Activated CD4-positive, alpha-beta memory T cell treated with anti-CD3 and anti-CD28 coated beads, Interleukin-2, amount 10 ng/mL, durations not matched to agents 7 days and 5 days (primary cell): ENCODE measurements at regions not wholly inside any gene's neighbourhood (a gene's known extent, or its start where the extent isn't known, plus 50 kb on each side); places are given as distances from the start of the nearest gene placed in this dataset.

Experiments
- CTCF ChIA-PET: fragments of 350-600 bp; sonication (Branson Sonifier 250); formaldehyde crosslinking; loops from one replicate; lab custom pipeline; 2021; ENCODE audit warnings: antibody characterized with exemption, inconsistent platforms; lab: Charles Lee
- POLR2A ChIA-PET: fragments of 350-600 bp; sonication (Branson Sonifier 250); formaldehyde crosslinking; loops from one replicate; lab custom pipeline; 2021; ENCODE audit warnings: antibody characterized with exemption; lab: Charles Lee
- DNase-seq: peaks from one replicate; pipeline ENCODE4 v3.0.0-alpha.2; 2020
- H3K27ac Mint-ChIP-seq: one replicate; pipeline ENCODE4 v1.8.0; 2021; ENCODE audit warnings: mild to moderate bottlenecking, mixed read lengths
- H3K27me3 Mint-ChIP-seq: one replicate; pipeline ENCODE4 v1.8.0; 2021; ENCODE audit warnings: mixed read lengths
- H3K36me3 Mint-ChIP-seq: one replicate; pipeline ENCODE4 v1.8.0; 2021; ENCODE audit warnings: low read depth, mixed read lengths
- H3K4me1 Mint-ChIP-seq: one replicate; pipeline ENCODE4 v1.8.0; 2021; ENCODE audit warnings: mixed read lengths
- H3K4me3 Mint-ChIP-seq: one replicate; pipeline ENCODE4 v1.8.0; 2021; ENCODE audit warnings: mild to moderate bottlenecking, mixed read lengths
- H3K9me3 Mint-ChIP-seq: one replicate; pipeline ENCODE4 v1.8.0; 2021; ENCODE audit warnings: mixed read lengths

- Mint-ChIP-seq H3K4me3 (no peak overlapping the region), H3K27ac (no peak overlapping the region), H3K4me1 (no peaks in the 10 kb centered on the region), H3K36me3 (no peaks in the 10 kb centered on the region), H3K27me3 (no peaks in the 10 kb centered on the region), H3K9me3 (peaks cover 8% of the 10 kb centered on the region)
- CTCF ChIA-PET = no interaction called here
- no peak for DNase-seq
- POLR2A ChIA-PET = no interaction called here
Observed at GRCh38 chr2:51597086-51597485, 565.2 kb upstream of the NRXN1 start.

GRCh38 chr2:51595836-51596235, 563.9 kb upstream of the NRXN1 start:
- Mint-ChIP-seq H3K9me3 (peaks cover 7% of the 10 kb centered on the region), H3K27ac (no peak overlapping the region), H3K36me3 (no peaks in the 10 kb centered on the region), H3K27me3 (no peaks in the 10 kb centered on the region), H3K4me1 (no peaks in the 10 kb centered on the region), H3K4me3 (no peak overlapping the region)
- ChIA-PET POLR2A (no interaction called here), CTCF (no interaction called here)
- DNase-seq = no peak

GRCh38 chr2:51581636-51582267, 549.8 kb upstream of the NRXN1 start:
- H3K36me3 Mint-ChIP-seq = no peaks in the 10 kb centered on the region
- H3K27ac Mint-ChIP-seq = no peak overlapping the region
- H3K4me1 Mint-ChIP-seq = no peaks in the 10 kb centered on the region
- DNase-seq = no peak
- no peaks in the 10 kb centered on the region for H3K27me3 Mint-ChIP-seq
- POLR2A ChIA-PET = no interaction called here
- no peak overlapping the region for H3K4me3 Mint-ChIP-seq
- peaks cover 12% of the 10 kb centered on the region for H3K9me3 Mint-ChIP-seq
- CTCF ChIA-PET = no interaction called here

GRCh38 chr2:51579412-51579811, 547.5 kb upstream of the NRXN1 start:
- H3K4me3 Mint-ChIP-seq = no peak overlapping the region
- ChIA-PET CTCF (no interaction called here), POLR2A (no interaction called here)
- H3K27me3 Mint-ChIP-seq = no peaks in the 10 kb centered on the region
- peaks cover 5% of the 10 kb centered on the region for H3K9me3 Mint-ChIP-seq
- no peaks in the 10 kb centered on the region for H3K4me1 Mint-ChIP-seq
- H3K36me3 Mint-ChIP-seq = no peaks in the 10 kb centered on the region
- H3K27ac Mint-ChIP-seq = no peak overlapping the region
- DNase-seq = no peak

GRCh38 chr2:51575181-51575580, 543.2 kb upstream of the NRXN1 start:
- CTCF ChIA-PET = no interaction called here

DNA sequence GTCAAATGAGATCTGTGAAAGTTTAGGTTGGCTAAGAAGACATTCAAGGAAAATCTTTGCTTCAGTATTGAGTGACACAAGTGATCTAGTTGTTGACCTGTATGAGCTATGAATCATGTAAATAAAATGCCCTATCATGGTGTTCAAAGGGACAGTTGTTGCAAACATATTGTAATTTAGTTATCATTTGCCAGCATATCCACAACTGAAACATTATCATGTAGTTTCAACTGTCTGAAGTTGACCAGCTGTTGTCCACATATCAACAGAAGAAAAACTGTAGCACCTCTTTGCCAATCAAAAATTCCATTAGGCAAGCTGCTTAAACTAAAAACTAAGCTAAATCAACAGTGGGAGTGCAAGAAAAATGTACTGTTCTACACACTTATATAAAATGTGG, 527.1 kb upstream of the NRXN1 start:
- Mint-ChIP-seq H3K4me1 (no peaks in the 10 kb centered on the region), H3K9me3 (no peaks in the 10 kb centered on the region), H3K36me3 (no peaks in the 10 kb centered on the region), H3K27ac (no peak overlapping the region), H3K4me3 (no peak overlapping the region), H3K27me3 (no peaks in the 10 kb centered on the region)
- ChIA-PET POLR2A (no interaction called here), CTCF (no interaction called here)
- no peak for DNase-seq

More at GRCh38 chr2:51575181-51575580, 543.2 kb upstream of the NRXN1 start:
- no peaks in the 10 kb centered on the region for H3K4me1 Mint-ChIP-seq
- H3K4me3 Mint-ChIP-seq = no peak overlapping the region
- POLR2A ChIA-PET = no interaction called here
- DNase-seq = no peak
- H3K36me3 Mint-ChIP-seq = no peaks in the 10 kb centered on the region
- H3K9me3 Mint-ChIP-seq = peaks cover 3% of the 10 kb centered on the region
- H3K27ac Mint-ChIP-seq = no peak overlapping the region
- no peaks in the 10 kb centered on the region for H3K27me3 Mint-ChIP-seq

- H3K4me3 Mint-ChIP-seq = no peak overlapping the region
- no peaks in the 10 kb centered on the region for H3K9me3 Mint-ChIP-seq
- no peaks in the 10 kb centered on the region for H3K4me1 Mint-ChIP-seq
- DNase-seq = no peak
- no peak overlapping the region for H3K27ac Mint-ChIP-seq
- no peaks in the 10 kb centered on the region for H3K36me3 Mint-ChIP-seq
- H3K27me3 Mint-ChIP-seq = no peaks in the 10 kb centered on the region
- CTCF ChIA-PET = no interaction called here
- POLR2A ChIA-PET = no interaction called here
Observed at GRCh38 chr2:51553476-51553875, 521.5 kb upstream of the NRXN1 start.

DNA sequence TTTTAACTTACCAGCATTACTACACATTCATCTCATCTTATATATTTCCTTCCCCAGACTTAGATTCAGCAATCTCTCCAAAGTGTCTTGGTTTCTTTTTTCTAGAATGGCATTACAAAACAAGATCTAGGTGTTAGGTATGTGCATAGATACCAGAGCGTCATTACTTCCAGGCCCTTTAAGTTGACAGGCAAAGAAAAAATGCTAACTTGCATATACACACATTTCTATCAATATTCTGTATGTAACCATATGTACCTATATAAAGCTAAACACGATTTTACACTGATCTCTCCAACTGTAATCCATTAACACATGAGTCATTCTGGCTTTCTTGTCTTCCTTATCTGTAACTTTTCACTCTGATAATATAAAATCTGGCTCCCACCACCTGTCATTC, 503.8 kb upstream of the NRXN1 start:
- ChIA-PET CTCF (no interaction called here), POLR2A (no interaction called here)
- Mint-ChIP-seq H3K4me3 (no peak overlapping the region), H3K27ac (no peak overlapping the region), H3K36me3 (no peaks in the 10 kb centered on the region), H3K9me3 (peaks cover 8% of the 10 kb centered on the region), H3K27me3 (no peaks in the 10 kb centered on the region), H3K4me1 (no peaks in the 10 kb centered on the region)
- DNase-seq = no peak

- Mint-ChIP-seq H3K4me3 (no peak overlapping the region), H3K4me1 (no peaks in the 10 kb centered on the region), H3K9me3 (peaks cover 8% of the 10 kb centered on the region), H3K27me3 (no peaks in the 10 kb centered on the region), H3K36me3 (no peaks in the 10 kb centered on the region), H3K27ac (no peak overlapping the region)
- CTCF ChIA-PET = no interaction called here
- POLR2A ChIA-PET = no interaction called here
- no peak for DNase-seq
Observed at GRCh38 chr2:51534166-51534565, 502.2 kb upstream of the NRXN1 start.

DNA sequence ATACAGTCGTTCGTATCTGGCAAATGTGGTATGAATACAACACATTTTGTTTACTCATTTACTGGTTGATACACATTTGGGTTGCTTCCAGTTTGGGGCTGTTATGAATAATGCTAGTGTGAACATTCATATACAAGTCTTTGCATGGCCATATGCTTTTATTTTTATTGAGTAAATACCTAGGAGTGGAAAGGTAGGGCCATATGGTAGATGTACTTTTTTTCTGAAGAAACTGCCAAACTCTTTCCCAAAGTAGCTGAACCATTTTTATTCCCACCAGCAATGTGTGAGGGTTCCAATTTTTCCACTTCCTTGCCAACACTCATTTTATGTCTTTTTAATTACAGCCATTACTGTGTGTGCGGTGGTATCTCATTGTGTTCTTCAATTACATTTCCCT, 496.2 kb upstream of the NRXN1 start:
- CTCF ChIA-PET = no interaction called here
- H3K27ac Mint-ChIP-seq = no peak overlapping the region
- H3K9me3 Mint-ChIP-seq = peaks cover 9% of the 10 kb centered on the region
- H3K27me3 Mint-ChIP-seq = no peaks in the 10 kb centered on the region
- no peaks in the 10 kb centered on the region for H3K36me3 Mint-ChIP-seq
- no peak overlapping the region for H3K4me3 Mint-ChIP-seq
- no peak for DNase-seq
- no peaks in the 10 kb centered on the region for H3K4me1 Mint-ChIP-seq
- POLR2A ChIA-PET = no interaction called here

DNA sequence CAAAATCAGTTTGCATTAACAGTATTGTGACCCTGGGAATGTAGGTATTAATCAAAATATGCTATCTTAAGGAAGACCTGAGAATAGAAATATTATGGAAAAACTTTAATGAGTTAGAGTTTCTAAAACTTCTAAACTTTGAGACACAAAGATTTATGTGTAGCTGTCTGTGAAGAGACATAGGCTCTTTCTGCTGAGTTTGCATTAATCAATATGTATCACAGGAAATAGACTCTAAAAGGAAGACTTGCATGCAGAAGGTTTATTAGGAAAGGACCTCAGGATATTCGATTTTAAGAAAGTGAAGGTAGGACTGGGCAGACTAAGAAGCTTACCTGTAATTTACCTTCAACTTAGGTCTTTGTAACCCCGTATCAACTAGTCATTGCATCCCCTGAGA, 494.8 kb upstream of the NRXN1 start:
- no peaks in the 10 kb centered on the region for H3K4me1 Mint-ChIP-seq
- no peak overlapping the region for H3K4me3 Mint-ChIP-seq
- H3K9me3 Mint-ChIP-seq = peaks cover 7% of the 10 kb centered on the region
- H3K36me3 Mint-ChIP-seq = no peaks in the 10 kb centered on the region
- no peak for DNase-seq
- ChIA-PET POLR2A (no interaction called here), CTCF (no interaction called here)
- no peaks in the 10 kb centered on the region for H3K27me3 Mint-ChIP-seq
- H3K27ac Mint-ChIP-seq = no peak overlapping the region

DNA sequence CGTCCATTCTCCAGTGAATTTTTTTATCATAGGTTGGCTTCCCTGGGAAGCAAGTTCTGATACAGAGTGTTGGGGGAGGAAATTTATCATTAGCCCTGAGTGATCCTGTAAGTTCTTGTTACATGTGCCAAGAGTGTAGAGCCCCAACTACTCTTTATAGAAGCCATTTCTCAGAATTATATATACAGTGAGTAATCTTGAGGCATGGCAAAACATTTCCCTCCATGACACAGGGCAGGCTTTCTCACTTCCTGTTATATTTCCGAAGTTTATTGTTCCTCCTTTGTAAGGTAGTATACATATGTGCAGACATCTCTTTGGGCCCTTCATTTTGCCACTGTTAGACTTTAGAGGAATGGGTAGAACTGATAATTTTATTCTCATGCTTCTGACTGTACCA, 484.7 kb upstream of the NRXN1 start:
- Mint-ChIP-seq H3K4me1 (no peaks in the 10 kb centered on the region), H3K4me3 (no peak overlapping the region), H3K27me3 (no peaks in the 10 kb centered on the region), H3K27ac (no peak overlapping the region), H3K36me3 (no peaks in the 10 kb centered on the region), H3K9me3 (no peaks in the 10 kb centered on the region)
- ChIA-PET CTCF (no interaction called here), POLR2A (no interaction called here)
- no peak for DNase-seq

DNA sequence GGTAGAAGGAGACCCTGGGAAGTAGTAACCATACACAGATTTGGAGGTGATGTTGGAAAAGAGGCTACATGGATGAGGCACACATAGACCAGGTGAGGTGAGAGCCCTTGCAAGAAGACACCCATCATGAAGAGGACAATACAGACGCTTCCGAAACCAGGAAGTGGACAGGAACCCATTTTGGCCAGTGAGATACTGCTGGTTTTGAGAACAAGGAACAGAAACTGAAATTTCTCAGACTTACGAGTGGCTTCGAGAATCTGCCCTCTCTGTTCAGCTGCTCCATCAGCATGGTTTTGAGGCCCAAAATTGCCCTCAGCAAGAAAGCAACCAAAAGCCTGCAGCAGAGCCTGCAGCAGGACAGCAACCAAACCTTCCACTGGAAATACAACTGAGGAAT, 479.1 kb upstream of the NRXN1 start:
- H3K27ac Mint-ChIP-seq = no peak overlapping the region
- POLR2A ChIA-PET = no interaction called here

DNA sequence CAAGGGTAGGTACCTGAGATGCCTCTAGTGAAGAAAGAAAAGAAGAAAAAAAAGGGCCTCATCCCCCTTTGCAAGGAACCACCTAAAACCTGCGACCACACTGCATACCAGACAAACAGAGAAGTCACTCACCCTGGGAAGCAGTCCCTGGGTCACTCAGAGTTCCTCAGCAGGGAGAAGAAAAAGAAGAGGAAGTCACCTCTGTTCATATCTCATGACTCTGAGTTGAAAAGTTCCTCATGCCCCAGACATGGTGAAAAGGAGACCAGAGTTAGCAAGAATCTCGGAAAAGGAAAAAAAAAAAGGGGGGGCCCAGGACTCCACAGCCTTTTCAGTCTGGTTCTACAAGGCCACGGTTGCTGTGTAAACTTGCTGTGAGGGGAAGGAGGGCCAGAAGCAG, 478.4 kb upstream of the NRXN1 start:
- CTCF ChIA-PET = no interaction called here

More for the DNA sequence above, 479.1 kb upstream of the NRXN1 start:
- CTCF ChIA-PET = no interaction called here
- Mint-ChIP-seq H3K9me3 (peaks cover 7% of the 10 kb centered on the region), H3K4me1 (no peaks in the 10 kb centered on the region), H3K27me3 (no peaks in the 10 kb centered on the region), H3K4me3 (no peak overlapping the region), H3K36me3 (no peaks in the 10 kb centered on the region)
- DNase-seq = no peak

More for the DNA sequence above, 478.4 kb upstream of the NRXN1 start:
- Mint-ChIP-seq H3K36me3 (no peaks in the 10 kb centered on the region), H3K27me3 (no peaks in the 10 kb centered on the region), H3K4me3 (no peak overlapping the region), H3K4me1 (no peaks in the 10 kb centered on the region), H3K27ac (no peak overlapping the region), H3K9me3 (peaks cover 9% of the 10 kb centered on the region)
- no peak for DNase-seq
- POLR2A ChIA-PET = no interaction called here
